ENCODE measurements at regions not wholly inside any gene's neighbourhood (a gene's known extent, or its start where the extent isn't known, plus 50 kb on each side); places are given as distances from the start of the nearest gene placed in this dataset.

DNA sequence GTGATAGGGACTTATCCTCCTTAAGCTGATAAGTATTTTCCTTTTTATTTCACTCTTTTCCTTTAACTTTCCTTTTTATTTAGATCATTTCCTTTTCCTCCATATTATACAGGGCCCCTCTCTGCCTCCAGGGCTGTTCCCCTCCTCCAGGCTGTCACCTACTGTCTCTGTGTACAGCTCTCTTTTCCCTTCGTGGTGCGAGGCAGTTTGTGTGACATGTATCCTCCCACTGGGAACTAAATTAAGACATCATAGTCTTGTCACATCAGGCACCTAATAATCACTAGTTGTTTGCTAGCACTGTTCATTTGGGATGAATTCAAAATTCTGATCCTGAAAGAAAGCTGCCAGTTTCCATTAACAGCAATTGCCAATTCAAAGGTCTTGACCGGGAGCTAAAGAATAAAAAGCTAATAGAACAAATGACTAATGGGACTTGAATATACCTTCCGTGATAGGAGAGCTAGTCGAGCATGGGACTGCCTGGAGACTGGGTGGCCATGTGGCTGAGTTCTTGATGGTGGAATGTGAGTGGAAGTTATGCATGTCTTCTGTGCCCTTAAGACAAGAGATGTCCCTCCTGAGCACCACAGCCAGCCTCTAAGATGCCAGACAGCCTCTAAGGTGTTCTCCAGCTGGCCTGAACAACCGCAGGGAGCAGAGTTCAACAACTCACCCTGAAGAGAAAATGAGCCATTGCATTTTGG is 77.7 kb upstream of the LRRC55 start:
- no peak for DNase-seq (ENCODE audit: low spot score)

DNA sequence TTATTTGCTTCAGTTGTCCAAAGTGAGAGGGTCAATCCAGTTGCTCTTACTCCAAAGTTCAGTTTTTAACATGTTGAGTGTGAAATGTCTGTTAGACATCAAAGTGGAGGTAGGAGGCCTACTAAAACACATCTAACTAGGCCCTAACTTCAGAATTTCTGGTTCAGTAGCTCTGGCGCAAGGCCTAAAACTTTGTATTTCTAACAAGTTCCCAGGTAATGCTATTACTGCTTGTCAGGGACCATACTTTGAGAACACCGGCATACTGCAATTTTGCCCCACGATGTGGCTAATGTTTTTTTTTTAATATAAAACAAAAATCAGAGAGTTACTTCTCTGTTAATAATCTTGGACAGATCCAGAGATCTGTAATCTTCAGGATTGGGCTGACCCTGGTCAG is 72.4 kb upstream of the LRRC55 start:
- no peak for DNase-seq (ENCODE audit: low spot score)

DNA sequence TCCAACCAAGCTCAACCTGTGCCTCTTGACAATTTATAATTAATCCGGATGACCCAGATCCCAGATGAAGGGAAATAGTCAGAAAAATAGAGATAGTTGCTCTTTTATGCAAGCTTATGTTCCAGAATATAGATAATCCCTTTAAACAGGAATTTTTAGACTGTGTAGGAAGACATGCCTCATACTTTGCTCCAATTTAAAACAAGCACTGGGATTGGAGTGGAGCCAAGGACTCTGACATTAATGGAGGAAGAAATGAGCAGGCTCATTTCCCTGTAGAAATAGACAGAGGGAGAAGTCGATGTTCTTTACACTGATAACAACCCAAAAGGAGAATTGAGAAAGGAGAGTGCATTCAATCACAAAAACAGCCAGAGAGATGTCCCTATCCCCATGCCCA is 70.1 kb upstream of the LRRC55 start:
- no peak for DNase-seq (ENCODE audit: low spot score)

DNA sequence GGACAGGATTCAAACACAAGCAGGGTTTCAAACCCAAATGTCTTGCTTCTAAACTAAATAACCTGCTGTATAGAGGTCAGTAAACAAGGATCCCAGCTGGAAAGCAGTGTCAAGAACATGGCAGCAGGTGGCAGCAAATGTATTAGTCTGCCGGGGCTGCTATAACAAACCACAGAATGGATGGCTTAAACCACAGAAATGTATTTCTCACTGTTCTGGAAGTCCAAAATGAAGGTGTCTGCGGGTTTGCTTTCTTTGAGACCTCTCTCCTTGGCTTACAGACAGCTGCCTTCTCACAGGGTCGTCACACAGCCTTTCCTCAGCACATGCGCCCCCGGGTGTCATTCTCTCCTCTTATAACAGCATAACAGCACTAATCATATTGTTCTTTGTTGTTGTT is 65.1 kb upstream of the LRRC55 start:
- DNase-seq (ENCODE audit: low spot score), result peak; percentile 10

DNA sequence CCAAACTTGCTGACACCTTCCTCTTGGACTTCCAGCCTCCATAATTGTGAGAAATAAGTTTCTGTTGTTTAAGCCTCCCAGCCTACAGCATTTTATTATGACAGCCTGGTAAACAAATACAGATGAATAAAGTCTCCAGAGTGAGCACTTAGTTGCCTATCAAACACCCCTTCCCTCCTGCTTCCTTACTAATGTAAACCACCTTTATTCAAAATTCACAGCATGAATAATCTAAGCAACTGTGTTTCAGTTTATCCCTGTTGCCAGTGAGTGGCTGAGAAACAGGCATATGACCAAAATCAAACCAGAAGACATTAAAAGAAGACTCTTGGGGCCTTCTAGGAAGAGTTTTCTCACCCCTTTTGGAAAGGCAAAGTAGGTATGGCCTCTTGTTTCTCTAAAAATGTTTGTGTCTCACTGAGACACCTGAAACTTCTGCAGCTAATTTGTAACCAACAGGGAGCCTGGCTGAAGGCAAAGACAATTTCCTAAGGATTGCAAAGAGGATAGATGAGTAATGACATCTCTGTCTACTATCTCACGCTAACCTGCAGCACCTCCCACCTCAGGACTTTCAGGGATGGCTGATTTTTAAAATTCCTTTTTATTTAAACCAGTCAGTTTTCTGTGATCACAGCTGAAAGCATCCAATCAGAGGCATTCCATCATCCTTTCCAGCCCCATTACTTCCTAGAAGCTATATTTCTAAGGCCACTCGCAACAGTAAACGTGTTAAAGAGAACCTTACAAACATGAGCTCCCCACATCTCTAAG is 61.4 kb upstream of the LRRC55 start:
- no peak for DNase-seq (ENCODE audit: low spot score)

DNA sequence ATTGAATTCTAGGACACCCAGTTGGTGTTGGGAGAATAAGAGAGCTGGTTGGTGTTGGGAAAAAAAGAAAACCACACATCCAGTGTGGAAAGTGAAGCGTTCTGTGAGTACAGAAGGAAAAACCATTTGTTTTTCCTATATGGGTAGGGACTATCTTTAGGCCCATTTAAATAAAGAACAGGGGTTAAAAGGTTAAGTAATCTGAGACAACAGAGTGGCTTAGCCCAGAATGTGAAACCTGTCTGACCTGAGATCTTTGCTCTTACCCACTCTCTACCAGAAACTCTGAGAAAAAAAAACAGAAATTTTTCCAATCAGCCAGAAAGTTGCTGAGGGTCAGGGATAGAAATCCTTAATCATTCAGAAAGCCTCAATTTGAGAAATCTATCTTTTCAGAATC is 59.8 kb upstream of the LRRC55 start:
- DNase-seq (ENCODE audit: low spot score), result no peak

DNA sequence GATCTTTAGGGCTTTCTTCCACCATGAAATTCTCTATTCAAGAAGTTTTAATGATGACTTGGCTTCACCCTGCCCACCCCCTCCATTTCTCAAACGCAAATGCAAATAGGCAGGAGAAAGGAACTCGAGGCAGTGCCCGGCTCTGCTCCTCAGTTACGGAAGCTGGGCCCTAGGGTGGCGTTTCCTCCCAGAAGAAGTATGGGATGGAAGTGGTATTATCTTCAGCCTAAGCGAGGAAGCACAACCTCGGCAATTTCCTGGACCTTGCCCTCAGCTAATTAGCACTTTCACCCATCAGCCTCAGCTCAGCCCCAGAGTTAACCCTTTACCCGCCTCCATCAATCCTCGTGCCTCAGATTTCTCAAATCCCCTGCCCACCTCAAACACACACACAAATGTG is 58.2 kb upstream of the LRRC55 start:
- DNase-seq (ENCODE audit: low spot score), result no peak

DNA sequence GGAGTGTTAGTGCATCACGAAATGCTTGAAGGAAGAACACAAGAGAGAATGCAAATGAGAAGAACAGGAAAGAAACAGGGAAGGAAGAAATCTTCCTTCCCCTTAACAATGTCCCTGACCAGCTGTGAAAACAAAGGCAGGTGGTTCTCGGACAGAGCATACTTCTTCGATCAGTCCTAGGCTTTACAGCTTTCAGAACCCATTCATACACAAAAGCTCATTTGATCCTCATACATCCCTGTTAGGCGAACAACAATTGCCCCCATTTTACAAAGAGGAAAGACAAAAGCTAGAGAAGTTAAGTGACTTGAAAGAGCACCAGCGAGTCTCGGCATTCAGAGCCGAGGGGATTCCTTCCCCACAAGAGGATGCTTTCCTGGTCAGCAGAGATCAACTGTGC is 57.2 kb upstream of the LRRC55 start:
- DNase-seq (ENCODE audit: low spot score), result no peak

DNA sequence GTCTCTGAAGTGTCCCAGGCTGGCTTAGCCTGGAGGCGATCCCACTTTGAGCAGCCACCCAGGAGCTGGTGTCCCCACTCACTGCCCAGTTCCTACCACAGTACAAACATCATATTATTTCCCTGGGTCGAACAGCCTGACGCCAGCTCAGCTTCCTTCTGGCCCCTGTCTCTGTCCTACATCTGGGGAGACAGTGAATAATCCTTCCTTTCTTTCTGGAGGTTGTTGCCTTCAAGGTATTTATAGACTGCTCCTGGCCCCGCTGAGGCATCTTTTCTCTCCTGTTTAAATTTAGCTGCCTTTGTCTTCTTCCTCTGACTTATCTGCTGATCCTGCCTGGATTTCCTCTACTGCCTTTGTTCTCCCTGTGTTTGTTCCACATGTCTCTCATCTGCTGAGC is 56.8 kb upstream of the LRRC55 start:
- no peak for DNase-seq (ENCODE audit: low spot score)

DNA sequence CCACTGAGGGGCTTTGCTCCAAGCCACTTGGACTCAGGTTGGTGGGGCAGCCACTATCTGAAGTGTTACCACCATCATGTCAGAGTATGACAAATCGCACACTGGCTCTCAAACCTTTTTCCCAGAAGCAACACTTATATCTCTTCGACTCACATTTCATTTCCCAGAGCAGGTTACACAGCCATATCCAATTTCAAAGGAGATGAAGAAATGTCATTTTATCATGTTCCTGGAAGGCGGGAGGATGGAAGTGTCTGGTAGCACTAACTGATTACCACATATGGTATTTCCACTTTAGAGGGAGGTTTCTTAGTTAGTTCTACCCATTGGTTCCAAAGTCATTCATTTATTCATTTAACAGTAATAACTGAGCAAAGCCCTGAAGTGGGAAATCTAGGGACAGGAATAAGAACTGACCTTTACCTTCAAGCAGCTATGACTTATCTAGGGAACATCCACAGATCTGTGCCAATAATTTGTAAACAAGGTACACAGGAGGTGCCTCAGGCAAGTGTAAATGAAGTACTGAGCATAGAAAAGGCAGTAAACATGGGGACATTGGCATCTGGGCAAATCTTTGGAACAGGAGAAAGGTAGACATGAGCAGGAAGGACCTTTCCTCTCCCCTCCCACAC is 54.9 kb upstream of the LRRC55 start:
- no peak for DNase-seq (ENCODE audit: low spot score)

DNA sequence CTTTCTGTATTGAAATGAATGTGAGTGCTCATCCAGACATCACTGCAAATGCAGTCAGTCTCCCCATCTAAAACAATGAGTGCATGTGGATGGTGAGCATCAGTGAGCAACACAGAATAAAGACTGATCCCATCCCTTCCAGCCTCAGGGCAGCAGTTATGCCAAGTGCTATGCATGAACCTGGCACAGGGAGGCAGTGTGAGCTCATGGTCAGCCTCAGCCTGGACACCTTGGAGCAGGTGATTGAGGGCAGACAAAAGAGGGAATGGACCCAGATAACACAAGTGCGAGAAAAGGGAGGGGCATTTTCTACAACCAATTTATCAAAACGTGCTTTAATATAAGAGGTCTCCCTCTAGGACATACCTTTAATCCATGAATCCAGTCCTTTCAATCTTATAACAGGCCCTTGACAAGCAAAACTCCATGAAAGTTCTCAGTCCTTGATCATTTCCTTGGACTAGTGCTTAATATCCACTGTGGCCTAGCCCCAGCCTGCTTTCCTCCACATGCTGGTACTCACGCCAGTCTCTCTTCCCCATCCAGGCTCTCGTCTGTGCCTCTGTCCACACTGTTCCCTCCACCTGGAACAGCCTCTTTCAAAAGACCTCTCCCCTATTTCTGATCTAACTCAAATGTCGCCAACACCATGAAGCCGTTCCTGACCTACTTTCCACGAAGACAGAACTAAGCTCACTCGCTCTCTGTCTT is 50.5 kb upstream of the LRRC55 start:
- DNase-seq (ENCODE audit: low spot score), result no peak

Data from hematopoietic multipotent progenitor cell treated with erythropoietin and hydrocortisone succinate and interleukin-3 and kit ligand, for 15 days (in vitro differentiated cells).